ENCODE measurements at regions not wholly inside any gene's neighbourhood (a gene's known extent, or its start where the extent isn't known, plus 50 kb on each side); places are given as distances from the start of the nearest gene placed in this dataset.

GRCh38 chr20:12055161-12055560, 137.5 kb downstream of the BTBD3 start:
- Histone ChIP-seq H3K36me3 (ENCODE audit: control insufficient read depth, insufficient read depth, low read length) (no peaks in the 10 kb centered on the region), H3K4me3 (replicated peaks; ENCODE audit: low read depth, low read length) (no peak overlapping the region), H3K27me3 (replicated peaks; ENCODE audit: control insufficient read depth, insufficient read depth, low read length) (no peaks in the 10 kb centered on the region)
- TF ChIP-seq, protein P1, sequence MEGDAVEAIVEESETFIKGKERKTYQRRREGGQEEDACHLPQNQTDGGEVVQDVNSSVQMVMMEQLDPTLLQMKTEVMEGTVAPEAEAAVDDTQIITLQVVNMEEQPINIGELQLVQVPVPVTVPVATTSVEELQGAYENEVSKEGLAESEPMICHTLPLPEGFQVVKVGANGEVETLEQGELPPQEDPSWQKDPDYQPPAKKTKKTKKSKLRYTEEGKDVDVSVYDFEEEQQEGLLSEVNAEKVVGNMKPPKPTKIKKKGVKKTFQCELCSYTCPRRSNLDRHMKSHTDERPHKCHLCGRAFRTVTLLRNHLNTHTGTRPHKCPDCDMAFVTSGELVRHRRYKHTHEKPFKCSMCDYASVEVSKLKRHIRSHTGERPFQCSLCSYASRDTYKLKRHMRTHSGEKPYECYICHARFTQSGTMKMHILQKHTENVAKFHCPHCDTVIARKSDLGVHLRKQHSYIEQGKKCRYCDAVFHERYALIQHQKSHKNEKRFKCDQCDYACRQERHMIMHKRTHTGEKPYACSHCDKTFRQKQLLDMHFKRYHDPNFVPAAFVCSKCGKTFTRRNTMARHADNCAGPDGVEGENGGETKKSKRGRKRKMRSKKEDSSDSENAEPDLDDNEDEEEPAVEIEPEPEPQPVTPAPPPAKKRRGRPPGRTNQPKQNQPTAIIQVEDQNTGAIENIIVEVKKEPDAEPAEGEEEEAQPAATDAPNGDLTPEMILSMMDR (IDR thresholded peaks at IDR 0.05; ENCODE audit: insufficient read depth, low read length, poor library complexity, severe bottlenecking) = no peak
- DNase-seq (ENCODE audit: extremely low read depth, insufficient read length) = no peak

DNA sequence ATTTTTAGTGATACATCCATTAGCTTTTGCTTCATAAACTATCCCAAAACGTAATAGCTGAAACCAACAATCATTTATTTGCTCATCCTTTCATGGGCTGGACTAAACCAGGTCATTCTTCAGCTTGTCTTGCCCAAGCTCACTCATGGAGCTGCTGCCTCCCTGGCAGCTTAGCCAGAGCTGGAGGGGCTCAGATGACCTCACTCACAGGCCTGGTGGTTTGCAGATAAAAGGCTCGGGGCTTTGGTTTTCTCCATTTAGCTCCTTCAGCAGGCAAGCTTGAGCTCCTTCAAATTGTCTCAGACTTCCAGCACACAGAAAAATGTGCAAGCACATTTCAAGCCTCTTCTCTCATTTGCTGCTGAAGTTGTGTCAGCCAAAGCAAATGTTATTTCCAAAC, 139.1 kb downstream of the BTBD3 start:
- TF ChIP-seq, protein P1 (IDR thresholded peaks at IDR 0.05; ENCODE audit: insufficient read depth, low read length, poor library complexity, severe bottlenecking) = no peak
- H3K27me3 ChIP-seq (replicated peaks; ENCODE audit: control insufficient read depth, insufficient read depth, low read length) = no peaks in the 10 kb centered on the region
- DNase-seq (ENCODE audit: extremely low read depth, insufficient read length) = no peak
- H3K4me3 ChIP-seq (replicated peaks; ENCODE audit: low read depth, low read length) = no peak overlapping the region
- H3K36me3 ChIP-seq (ENCODE audit: control insufficient read depth, insufficient read depth, low read length) = no peaks in the 10 kb centered on the region

DNA sequence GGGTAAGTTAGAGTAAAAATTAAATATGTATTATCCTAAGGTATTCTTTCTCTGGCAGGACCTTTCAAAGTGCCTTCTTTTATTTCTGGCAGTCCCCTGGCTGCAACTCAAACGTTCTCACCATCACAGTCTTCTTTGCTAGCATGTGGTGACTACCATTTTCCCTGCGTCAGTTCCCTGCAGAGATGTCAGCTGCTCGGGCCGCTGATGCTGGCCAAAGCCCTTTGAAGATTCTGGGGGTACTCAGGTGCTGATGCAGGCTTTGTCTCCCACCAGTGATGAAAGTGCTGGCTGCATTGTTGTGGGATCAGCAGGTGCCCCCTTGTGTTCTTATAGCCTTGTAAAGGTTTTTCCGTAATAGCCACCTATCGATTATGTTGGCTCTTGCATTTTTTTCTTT, 140.1 kb downstream of the BTBD3 start:
- no peak for DNase-seq (ENCODE audit: extremely low read depth, insufficient read length)
- Histone ChIP-seq H3K4me3 (replicated peaks; ENCODE audit: low read depth, low read length) (no peak overlapping the region), H3K36me3 (ENCODE audit: control insufficient read depth, insufficient read depth, low read length) (no peaks in the 10 kb centered on the region), H3K27me3 (replicated peaks; ENCODE audit: control insufficient read depth, insufficient read depth, low read length) (no peaks in the 10 kb centered on the region)
- TF ChIP-seq, protein P1 (IDR thresholded peaks at IDR 0.05; ENCODE audit: insufficient read depth, low read length, poor library complexity, severe bottlenecking) = no peak

- Histone ChIP-seq H3K27me3 (replicated peaks; ENCODE audit: control insufficient read depth, insufficient read depth, low read length) (no peaks in the 10 kb centered on the region), H3K4me3 (replicated peaks; ENCODE audit: low read depth, low read length) (no peak overlapping the region), H3K36me3 (ENCODE audit: control insufficient read depth, insufficient read depth, low read length) (no peaks in the 10 kb centered on the region)
- no peak for DNase-seq (ENCODE audit: extremely low read depth, insufficient read length)
- TF ChIP-seq, protein P1 (IDR thresholded peaks at IDR 0.05; ENCODE audit: insufficient read depth, low read length, poor library complexity, severe bottlenecking) = no peak
Observed at GRCh38 chr20:12058216-12058615, 140.5 kb downstream of the BTBD3 start.

DNA sequence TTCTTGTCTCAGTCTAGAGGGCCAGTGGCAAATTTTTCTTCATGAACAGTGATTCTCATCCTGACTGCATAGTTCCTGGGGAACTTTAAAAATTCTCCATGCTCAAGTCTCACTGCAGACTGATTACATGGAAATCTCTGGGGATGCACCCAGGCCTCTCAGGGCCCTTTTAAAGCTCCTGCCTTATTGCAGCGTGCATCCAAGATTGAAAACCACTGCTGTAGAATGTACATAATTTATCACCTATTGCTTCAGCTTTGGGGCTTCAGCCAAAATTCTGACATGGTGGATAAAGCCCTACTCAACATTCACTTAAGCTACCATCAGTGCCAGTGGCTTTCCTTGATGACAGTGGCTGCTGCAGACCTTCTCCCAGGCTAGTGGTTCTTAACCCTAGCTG, 143.8 kb downstream of the BTBD3 start:
- Histone ChIP-seq H3K36me3 (ENCODE audit: control insufficient read depth, insufficient read depth, low read length) (no peaks in the 10 kb centered on the region), H3K27me3 (replicated peaks; ENCODE audit: control insufficient read depth, insufficient read depth, low read length) (no peaks in the 10 kb centered on the region), H3K4me3 (replicated peaks; ENCODE audit: low read depth, low read length) (no peak overlapping the region)
- no peak for DNase-seq (ENCODE audit: extremely low read depth, insufficient read length)
- TF ChIP-seq, protein P1 (IDR thresholded peaks at IDR 0.05; ENCODE audit: insufficient read depth, low read length, poor library complexity, severe bottlenecking) = no peak

DNA sequence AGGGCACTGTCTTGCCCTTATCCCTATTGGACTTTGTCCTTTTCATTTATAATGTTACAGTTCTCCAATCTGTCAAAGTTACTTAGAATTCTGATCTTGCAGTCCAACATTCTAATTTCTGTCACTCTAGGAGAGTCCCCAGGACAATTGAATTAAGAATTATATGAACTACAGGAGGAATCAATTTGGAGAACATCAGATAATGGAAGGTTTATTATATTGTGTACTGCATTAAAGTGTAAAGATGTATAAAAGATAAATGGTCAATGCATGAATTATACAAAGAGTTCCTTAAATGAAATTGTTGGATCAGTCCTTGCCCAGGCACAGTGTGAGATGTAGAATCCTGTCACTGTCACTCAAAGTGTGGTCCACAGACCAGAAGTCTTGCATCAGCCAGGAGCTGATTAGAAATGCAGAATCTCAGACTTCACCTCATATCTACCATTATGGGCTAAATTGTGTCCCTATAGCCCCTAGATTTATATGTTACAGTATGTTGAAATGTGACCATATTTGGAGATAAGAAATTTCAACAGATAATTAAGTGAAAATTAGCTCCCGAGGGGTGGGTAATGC, 145.5 kb downstream of the BTBD3 start:
- no peaks in the 10 kb centered on the region for H3K36me3 ChIP-seq (ENCODE audit: control insufficient read depth, insufficient read depth, low read length)
- DNase-seq (ENCODE audit: extremely low read depth, insufficient read length) = no peak

More for the DNA sequence above, 145.5 kb downstream of the BTBD3 start:
- no peaks in the 10 kb centered on the region for H3K27me3 ChIP-seq (replicated peaks; ENCODE audit: control insufficient read depth, insufficient read depth, low read length)
- TF ChIP-seq, protein P1 (IDR thresholded peaks at IDR 0.05; ENCODE audit: insufficient read depth, low read length, poor library complexity, severe bottlenecking) = no peak
- no peak overlapping the region for H3K4me3 ChIP-seq (replicated peaks; ENCODE audit: low read depth, low read length)

All from GM06990 (cell line).